22Rv1 (cell line): ENCODE measurements at regions not wholly inside any gene's neighbourhood (a gene's known extent, or its start where the extent isn't known, plus 50 kb on each side); places are given as distances from the start of the nearest gene placed in this dataset.

Experiments used
- CTCF ChIP-seq: fragments of 450-650 bp; IDR thresholded peaks from 2 replicates; pipeline ENCODE4 v1.5.1; 2017; ENCODE audit warnings: mild to moderate bottlenecking
- ZFX ChIP-seq: fragments of 450-650 bp; IDR thresholded peaks from 2 replicates; pipeline ENCODE4 v1.6.1; 2017; ENCODE audit warnings: antibody characterized with exemption, borderline replicate concordance

- peak; percentile 29 for TF ChIP-seq CTCF
- no peak for TF ChIP-seq ZFX
These were observed 392.0 kb downstream of the GADD45G start for GRCh38 chr9:89996773-89997172.
